ENCODE measurements at regions not wholly inside any gene's neighbourhood (a gene's known extent, or its start where the extent isn't known, plus 50 kb on each side); places are given as distances from the start of the nearest gene placed in this dataset.

- no peak for TF ChIP-seq CTCF (IDR thresholded peaks at IDR 0.05; ENCODE audit: low read depth, low read length)
- Histone ChIP-seq H3K4me1 (no peaks in the 10 kb centered on the region), H3K36me3 (no peaks in the 10 kb centered on the region), H3K27me3 (no peaks in the 10 kb centered on the region), H3K9me3 (no peaks in the 10 kb centered on the region), H3K4me3 (ENCODE audit: low read depth, low read length) (no peak overlapping the region)
- DNase-seq, result no peak
Observed at GRCh38 chr10:28160866-28161405, 141.9 kb downstream of the MPP7 start.

DNA sequence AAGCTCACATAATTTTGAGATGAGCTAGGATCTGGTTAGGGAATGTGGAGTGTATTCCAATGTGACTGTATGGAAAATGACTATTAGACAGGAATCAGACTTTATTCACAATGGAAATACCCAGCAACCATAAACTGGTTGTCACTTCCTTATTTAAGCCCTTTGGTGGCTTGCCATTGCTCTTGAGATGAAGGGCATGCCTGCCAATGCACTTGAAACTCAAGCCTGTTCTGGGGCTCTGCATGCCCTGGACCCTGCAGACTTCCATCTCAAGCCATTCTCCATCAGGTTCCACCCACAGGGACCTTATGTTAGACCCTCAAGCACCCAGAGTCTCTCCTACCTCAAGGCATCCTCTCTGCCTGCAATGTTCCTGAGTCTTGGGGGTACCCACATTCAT is 145.5 kb downstream of the MPP7 start:
- Histone ChIP-seq H3K36me3 (no peaks in the 10 kb centered on the region), H3K9me3 (no peaks in the 10 kb centered on the region), H3K27me3 (no peaks in the 10 kb centered on the region), H3K4me3 (ENCODE audit: low read depth, low read length) (no peak overlapping the region), H3K4me1 (no peaks in the 10 kb centered on the region)
- TF ChIP-seq CTCF (IDR thresholded peaks at IDR 0.05; ENCODE audit: low read depth, low read length), result no peak
- no peak for DNase-seq

- DNase-seq, result no peak
- no peaks in the 10 kb centered on the region for H3K36me3 ChIP-seq
- H3K4me1 ChIP-seq, result no peaks in the 10 kb centered on the region
- no peak for TF ChIP-seq CTCF (IDR thresholded peaks at IDR 0.05; ENCODE audit: low read depth, low read length)
- H3K27me3 ChIP-seq, result no peaks in the 10 kb centered on the region
- H3K4me3 ChIP-seq (ENCODE audit: low read depth, low read length), result no peak overlapping the region
- H3K9me3 ChIP-seq, result no peaks in the 10 kb centered on the region
Observed at GRCh38 chr10:28155726-28156125, 147.1 kb downstream of the MPP7 start.

DNA sequence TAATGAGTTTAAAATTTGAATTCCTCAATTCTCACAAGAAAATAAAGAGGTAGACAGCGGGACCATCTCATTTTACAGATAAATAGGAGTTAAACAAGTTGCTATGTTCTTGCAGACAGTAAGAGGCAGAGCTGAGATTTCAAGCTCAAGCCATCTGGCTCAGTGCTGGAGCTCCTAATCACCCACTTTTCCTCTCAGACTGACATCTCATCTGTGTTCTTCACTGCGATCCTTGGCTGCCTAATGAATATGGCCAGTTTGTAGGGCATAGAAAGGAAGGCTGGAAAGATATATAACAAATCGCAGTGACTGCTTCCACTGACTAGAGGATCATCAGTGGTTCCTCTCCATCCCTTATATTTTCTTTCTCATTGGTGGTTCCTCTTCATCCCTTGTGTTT is 151.2 kb downstream of the MPP7 start:
- no peaks in the 10 kb centered on the region; the same call in 1 of the 2 replicates for H3K27me3 ChIP-seq
- H3K36me3 ChIP-seq, result no peaks in the 10 kb centered on the region
- no peak for TF ChIP-seq CTCF (IDR thresholded peaks at IDR 0.05; ENCODE audit: low read depth, low read length)
- no peaks in the 10 kb centered on the region for H3K9me3 ChIP-seq
- no peaks in the 10 kb centered on the region for H3K4me1 ChIP-seq
- no peak overlapping the region for H3K4me3 ChIP-seq (ENCODE audit: low read depth, low read length)
- DNase-seq, result no peak

- H3K27me3 ChIP-seq, result no peaks in the 10 kb centered on the region; the same call in 1 of the 2 replicates
- H3K4me1 ChIP-seq, result no peaks in the 10 kb centered on the region
- no peak for TF ChIP-seq CTCF (IDR thresholded peaks at IDR 0.05; ENCODE audit: low read depth, low read length)
- H3K9me3 ChIP-seq, result no peaks in the 10 kb centered on the region
- H3K36me3 ChIP-seq, result no peaks in the 10 kb centered on the region
- no peak for DNase-seq
- no peak overlapping the region for H3K4me3 ChIP-seq (ENCODE audit: low read depth, low read length)
Observed at GRCh38 chr10:28149746-28150145, 150.9 kb upstream of the ODAD2 start.

GRCh38 chr10:28147706-28148105 is 148.8 kb upstream of the ODAD2 start:
- no peaks in the 10 kb centered on the region; the same call in 1 of the 2 replicates for H3K27me3 ChIP-seq
- H3K9me3 ChIP-seq, result no peaks in the 10 kb centered on the region
- H3K4me1 ChIP-seq, result no peaks in the 10 kb centered on the region
- no peaks in the 10 kb centered on the region for H3K36me3 ChIP-seq
- H3K4me3 ChIP-seq (ENCODE audit: low read depth, low read length), result no peak overlapping the region
- no peak for DNase-seq
- no peak for TF ChIP-seq CTCF (IDR thresholded peaks at IDR 0.05; ENCODE audit: low read depth, low read length)

Data from BE2C (cell line).